GM23248 (cell line): ENCODE measurements at regions not wholly inside any gene's neighbourhood (a gene's known extent, or its start where the extent isn't known, plus 50 kb on each side); places are given as distances from the start of the nearest gene placed in this dataset.
"Not testable (repeated sequence)": the region's sequence is repeated elsewhere in the genome, so short reads cannot be mapped to it uniquely, and the experiment has no call there.

Experiments used
- DNase-seq: peaks from one replicate; pipeline ENCODE4 v3.0.0-alpha.2; 2015
- H2AFZ ChIP-seq: fragments of 200-600 bp; sonication (generic); 2 replicates; pipeline ENCODE4 v1.6.1; 2016; ENCODE audit warnings: antibody characterized with exemption
- H3F3A ChIP-seq: fragments of 200-600 bp; sonication (generic); 2 replicates; pipeline ENCODE4 v1.6.1; 2016; ENCODE audit warnings: mild to moderate bottlenecking, antibody characterized with exemption, mixed run types; ENCODE audit not compliant: insufficient read depth
- H3K27ac ChIP-seq: fragments of 200-600 bp; sonication (generic); 2 replicates; pipeline ENCODE4 v1.5.1; 2016; ENCODE audit warnings: mild to moderate bottlenecking
- H3K27me3 ChIP-seq: fragments of 200-600 bp; sonication (generic); replicated peaks from 2 replicates; pipeline ENCODE4 v1.6.1; 2016; ENCODE audit warnings: mild to moderate bottlenecking; ENCODE audit not compliant: insufficient read depth
- H3K36me3 ChIP-seq: fragments of 200-600 bp; sonication (generic); 2 replicates; pipeline ENCODE4 v1.6.1; 2016; ENCODE audit warnings: low read depth, mild to moderate bottlenecking
- H3K4me1 ChIP-seq: fragments of 200-600 bp; sonication (generic); 2 replicates; pipeline ENCODE4 v1.6.1; 2016; ENCODE audit warnings: mild to moderate bottlenecking; ENCODE audit not compliant: insufficient read depth
- H3K4me2 ChIP-seq: fragments of 200-600 bp; sonication (generic); one replicate; pipeline ENCODE4 v1.6.1; 2016; ENCODE audit warnings: mild to moderate bottlenecking; ENCODE audit not compliant: unreplicated experiment
- H3K4me3 ChIP-seq: fragments of 200-600 bp; sonication (generic); 2 replicates; pipeline ENCODE4 v1.5.1; 2016; ENCODE audit warnings: mild to moderate bottlenecking
- H3K79me2 ChIP-seq: fragments of 200-600 bp; sonication (generic); 2 replicates; pipeline ENCODE4 v1.6.1; 2016; ENCODE audit warnings: mild to moderate bottlenecking; ENCODE audit not compliant: insufficient read depth
- H3K9ac ChIP-seq: fragments of 200-600 bp; sonication (generic); 2 replicates; pipeline ENCODE4 v1.6.1; 2016; ENCODE audit warnings: mild to moderate bottlenecking
- H3K9me2 ChIP-seq: fragments of 200-600 bp; sonication (generic); 2 replicates; pipeline ENCODE4 v1.6.1; 2016; ENCODE audit warnings: mixed run types, mild to moderate bottlenecking, moderate library complexity; ENCODE audit not compliant: insufficient read depth
- H3K9me3 ChIP-seq: fragments of 200-600 bp; sonication (generic); one replicate; pipeline ENCODE4 v1.6.1; 2017; ENCODE audit warnings: low read depth
- H4K20me1 ChIP-seq: fragments of 200-600 bp; sonication (generic); 2 replicates; pipeline ENCODE4 v1.6.0; 2016; ENCODE audit not compliant: insufficient read depth
- EZH2 ChIP-seq: fragments of 200-600 bp; sonication (generic); IDR thresholded peaks from 2 replicates; pipeline ENCODE4 v1.6.1; 2018; ENCODE audit warnings: antibody characterized with exemption, mild to moderate bottlenecking; ENCODE audit not compliant: insufficient read depth, poor library complexity, severe bottlenecking
- EZH2phosphoT487 ChIP-seq: fragments of 200-600 bp; sonication (generic); IDR thresholded peaks from 2 replicates; pipeline ENCODE4 v1.6.1; 2018; ENCODE audit warnings: antibody characterized with exemption, moderate library complexity, mild to moderate bottlenecking, low read depth; ENCODE audit not compliant: insufficient read depth
- WGBS, 2 experiments: methylation state at CpG; one replicate each; pipeline ENCODE4 v1.1.6; 2015 to 2017; ENCODE audit warnings: low lambda C conversion rate in 2 of 2, low coverage in 1 of 2; ENCODE audit errors: missing lambda C conversion rate in 2 of 2; 5-methylcytosine and 5-hydroxymethylcytosine counted together
- in situ Hi-C: fragments of 300-500 bp; cut with MboI; formaldehyde crosslinking; loops from 2 replicates; pipeline ENCODE4 v1.15.0; 2020

DNA sequence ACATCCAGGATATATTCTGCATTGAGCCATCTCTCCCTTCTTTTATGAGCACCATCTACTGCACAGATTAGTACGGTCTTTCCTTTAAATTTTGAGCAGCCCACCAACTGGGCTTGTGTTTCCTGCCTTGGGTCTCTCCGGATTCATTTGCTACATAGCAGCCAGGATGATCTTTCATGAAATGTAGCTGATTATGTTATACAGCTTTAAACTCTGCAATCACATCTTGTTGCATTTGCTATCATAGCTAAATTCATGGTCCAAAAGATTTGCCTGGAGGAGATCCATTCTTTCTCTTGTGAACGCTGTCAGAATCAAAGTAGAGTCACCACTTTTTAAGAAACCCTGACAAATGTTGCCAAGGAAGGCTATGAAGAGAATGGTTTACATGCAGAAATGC lies 215.1 kb upstream of the LRRTM4 start:
- Histone ChIP-seq H3K27me3 (no peaks in the 10 kb centered on the region), H3K4me3 (no peak overlapping the region), H3F3A (no peaks in the 10 kb centered on the region), H3K9me3 (no peaks in the 10 kb centered on the region), H4K20me1 (no peaks in the 10 kb centered on the region), H3K79me2 (no peaks in the 10 kb centered on the region), H3K27ac (no peak overlapping the region), H3K4me1 (no peaks in the 10 kb centered on the region), H3K4me2 (no peak overlapping the region), H3K36me3 (no peaks in the 10 kb centered on the region), H2AFZ (no peak overlapping the region), H3K9ac (no peak overlapping the region), H3K9me2 (no peaks in the 10 kb centered on the region)
- no peak for TF ChIP-seq EZH2phosphoT487
- no peak for TF ChIP-seq EZH2
- no peak for DNase-seq
- in situ Hi-C loops: no loop called here
- 0 to 3% methylated on average over 3 of the region's 3 CpGs for WGBS, 2 experiments

DNA sequence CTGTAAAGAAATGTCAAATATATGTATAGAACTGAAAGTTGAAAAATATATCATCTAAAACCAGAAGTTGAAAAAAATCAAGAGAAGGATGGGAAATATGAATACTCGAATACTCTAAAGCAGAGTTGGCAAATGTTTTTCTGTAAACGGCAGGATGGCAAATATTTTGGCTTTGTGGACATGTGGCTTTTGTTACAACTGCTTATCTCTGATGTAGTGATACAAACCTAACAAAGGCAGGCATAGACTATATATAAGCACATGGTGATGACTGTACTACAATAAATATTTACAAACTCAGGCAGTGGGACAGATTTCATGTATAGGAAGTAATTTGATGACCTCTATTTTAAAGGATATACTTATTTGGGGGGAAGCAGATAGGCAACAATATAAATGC lies 224.6 kb upstream of the LRRTM4 start:
- H3K4me3 ChIP-seq: no peak overlapping the region
- H3F3A ChIP-seq: no peaks in the 10 kb centered on the region
- H3K9me2 ChIP-seq: no peaks in the 10 kb centered on the region
- H3K27me3 ChIP-seq: no peaks in the 10 kb centered on the region
- no peak overlapping the region for H3K27ac ChIP-seq
- peaks cover 9% of the 10 kb centered on the region for H3K9me3 ChIP-seq
- TF ChIP-seq EZH2phosphoT487: no peak
- TF ChIP-seq EZH2: no peak
- H3K79me2 ChIP-seq: no peaks in the 10 kb centered on the region
- H2AFZ ChIP-seq: no peak overlapping the region
- H3K4me1 ChIP-seq: no peaks in the 10 kb centered on the region
- DNase-seq: no peak
- in situ Hi-C loops: no loop called here
- H3K36me3 ChIP-seq: no peaks in the 10 kb centered on the region
- no peak overlapping the region for H3K9ac ChIP-seq
- 5 to 15% methylated on average over 2 of the region's 2 CpGs for WGBS, 2 experiments
- no peak overlapping the region for H3K4me2 ChIP-seq
- H4K20me1 ChIP-seq: no peaks in the 10 kb centered on the region

DNA sequence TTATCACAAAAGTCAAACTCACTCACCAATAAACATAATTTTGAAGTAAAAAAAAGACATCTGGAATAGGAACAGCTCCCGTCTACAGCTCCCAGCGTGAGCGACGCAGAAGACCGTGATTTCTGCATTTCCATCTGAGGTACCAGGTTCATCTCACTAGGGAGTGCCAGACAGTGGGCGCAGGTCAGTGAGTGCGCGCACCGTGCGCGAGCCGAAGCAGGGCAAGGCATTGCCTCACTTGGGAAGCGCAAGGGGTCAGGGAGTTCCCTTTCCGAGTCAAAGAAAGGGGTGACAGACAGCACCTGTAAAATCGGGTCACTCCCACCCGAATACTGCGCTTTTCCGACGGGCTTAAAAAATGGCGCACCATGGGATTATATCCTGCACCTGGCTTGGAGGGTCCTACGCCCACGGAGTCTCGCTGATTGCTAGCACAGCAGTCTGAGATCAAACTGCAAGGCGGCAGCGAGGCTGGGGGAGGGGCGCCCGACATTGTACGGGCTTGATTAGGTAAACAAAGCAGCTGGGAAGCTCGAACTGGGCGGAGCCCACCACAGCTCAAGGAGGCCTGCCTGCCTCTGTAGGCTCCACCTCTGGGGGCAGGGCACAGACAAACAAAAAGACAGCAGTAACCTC lies 231.7 kb upstream of the LRRTM4 start:
- H3F3A ChIP-seq, H3K36me3 ChIP-seq, H3K4me3 ChIP-seq, H3K79me2 ChIP-seq, H3K4me2 ChIP-seq, H3K9me3 ChIP-seq, H4K20me1 ChIP-seq, H3K27ac ChIP-seq, H3K27me3 ChIP-seq, H3K9ac ChIP-seq, H2AFZ ChIP-seq, H3K9me2 ChIP-seq, DNase-seq, H3K4me1 ChIP-seq, in situ Hi-C loops: not testable (repeated sequence)
- WGBS, 2 experiments: 51 to 61% methylated on average over 28 to 30 of the region's 30 CpGs

DNA sequence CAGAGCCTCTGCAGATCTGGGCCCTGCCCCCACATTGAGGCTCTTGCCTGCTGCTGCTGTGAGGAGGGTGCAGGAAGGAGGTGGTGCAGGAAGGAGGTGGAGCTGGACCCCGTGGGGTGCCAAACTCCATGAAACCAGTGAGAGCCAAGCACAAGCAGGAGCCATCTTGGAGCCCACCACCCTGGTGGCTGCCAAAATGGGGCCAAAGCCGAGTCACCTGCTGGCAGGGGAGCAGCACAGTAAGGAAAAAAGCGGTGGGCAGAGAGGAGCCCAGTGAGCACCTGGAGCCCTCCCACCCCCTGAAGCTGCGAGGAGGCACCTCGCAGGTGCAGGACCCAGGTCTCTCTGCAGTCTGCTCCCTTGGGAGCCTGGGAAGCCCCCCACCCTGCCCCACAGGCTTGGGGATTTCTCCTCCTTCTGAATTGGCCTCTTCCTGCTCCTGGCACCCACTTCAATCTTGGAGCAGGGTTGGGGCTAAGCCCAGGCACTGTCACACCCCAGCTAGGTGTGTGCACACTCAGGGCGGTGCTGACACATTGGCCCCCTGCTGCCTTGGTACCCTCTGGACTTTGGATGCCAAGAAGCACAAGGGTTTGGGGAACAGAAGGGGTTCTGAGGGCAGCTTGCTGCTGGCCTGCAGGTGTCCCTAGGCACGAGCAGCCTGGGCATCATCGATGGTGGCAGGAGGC lies 245.4 kb upstream of the LRRTM4 start:
- in situ Hi-C loops: no loop called here
- H4K20me1 ChIP-seq: no peaks in the 10 kb centered on the region
- TF ChIP-seq EZH2phosphoT487: no peak
- no peak for TF ChIP-seq EZH2
- H3K4me1 ChIP-seq: no peaks in the 10 kb centered on the region
- H3K4me3 ChIP-seq: no peak overlapping the region
- no peak overlapping the region for H3K27ac ChIP-seq
- no peak overlapping the region for H2AFZ ChIP-seq
- H3F3A ChIP-seq: no peaks in the 10 kb centered on the region
- no peak for DNase-seq
- 25 to 26% methylated on average over 7 to 8 of the region's 8 CpGs for WGBS, 2 experiments
- H3K27me3 ChIP-seq: no peaks in the 10 kb centered on the region
- no peaks in the 10 kb centered on the region; the same call in 1 of the 2 replicates for H3K9me2 ChIP-seq
- H3K9me3 ChIP-seq: no peaks in the 10 kb centered on the region
- no peak overlapping the region for H3K9ac ChIP-seq
- H3K4me2 ChIP-seq: no peak overlapping the region
- no peaks in the 10 kb centered on the region for H3K36me3 ChIP-seq
- H3K79me2 ChIP-seq: no peaks in the 10 kb centered on the region
